AG08396 (cell line): ENCODE measurements at regions not wholly inside any gene's neighbourhood (a gene's known extent, or its start where the extent isn't known, plus 50 kb on each side); places are given as distances from the start of the nearest gene placed in this dataset.
"Not testable (repeated sequence)": the region's sequence is repeated elsewhere in the genome, so short reads cannot be mapped to it uniquely, and the experiment has no call there.

ENCODE experiments used
- DNase-seq: peaks from one replicate; pipeline ENCODE4 v3.0.0; 2012; ENCODE audit warnings: low spot score, mixed read lengths

GRCh38 chr4:49323573-49323940 lies 337.5 kb downstream of the CWH43 start:
- not testable (repeated sequence) for DNase-seq
